SHP77 (cell line): ENCODE measurements at regions not wholly inside any gene's neighbourhood (a gene's known extent, or its start where the extent isn't known, plus 50 kb on each side); places are given as distances from the start of the nearest gene placed in this dataset.

ENCODE experiments used
- DNase-seq, 2 experiments: peaks; one replicate each; lab custom pipeline; 2025; lab: John Stamatoyannopoulos, UW

- no peak for DNase-seq
These were observed 171.0 kb downstream of the TFAP2C start for GRCh38 chr20:56800088-56800487.

GRCh38 chr20:56801971-56802755, 173.1 kb downstream of the TFAP2C start:
- no peak for DNase-seq

- no peak for DNase-seq
These were observed 173.7 kb downstream of the TFAP2C start for GRCh38 chr20:56802805-56803204.

- DNase-seq: no peak
These were observed 176.2 kb downstream of the TFAP2C start for GRCh38 chr20:56805313-56805712.

- DNase-seq: no peak
These were observed 176.9 kb downstream of the TFAP2C start for GRCh38 chr20:56805966-56806365.

- no peak for DNase-seq
These were observed 177.9 kb downstream of the TFAP2C start for GRCh38 chr20:56806952-56807517.

GRCh38 chr20:56808117-56808725, 179.1 kb downstream of the TFAP2C start:
- no peak for DNase-seq

- DNase-seq: no peak
These were observed 179.6 kb downstream of the TFAP2C start for GRCh38 chr20:56808732-56809131.

- DNase-seq: no peak
These were observed 180.6 kb downstream of the TFAP2C start for GRCh38 chr20:56809668-56810067.

- DNase-seq: no peak
These were observed 181.0 kb downstream of the TFAP2C start for GRCh38 chr20:56810141-56810540.

- DNase-seq: no peak
These were observed 186.7 kb downstream of the TFAP2C start for GRCh38 chr20:56815796-56816195.

- no peak for DNase-seq
These were observed 187.2 kb downstream of the TFAP2C start for GRCh38 chr20:56816349-56816748.

- no peak for DNase-seq
These were observed 188.9 kb downstream of the TFAP2C start for GRCh38 chr20:56817780-56818675.

GRCh38 chr20:56820984-56821383, 191.9 kb downstream of the TFAP2C start:
- DNase-seq: no peak

GRCh38 chr20:56826306-56826704, 197.2 kb downstream of the TFAP2C start:
- no peak for DNase-seq

- no peak for DNase-seq
These were observed 197.9 kb downstream of the TFAP2C start for GRCh38 chr20:56826705-56827665.

- DNase-seq: no peak
These were observed 198.7 kb downstream of the TFAP2C start for GRCh38 chr20:56827763-56828162.

GRCh38 chr20:56828402-56828801, 199.3 kb downstream of the TFAP2C start:
- DNase-seq: no peak

- no peak for DNase-seq
These were observed 200.8 kb downstream of the TFAP2C start for GRCh38 chr20:56829788-56830385.

- no peak for DNase-seq
These were observed 202.7 kb downstream of the TFAP2C start for GRCh38 chr20:56831795-56832194.

- DNase-seq: no peak
These were observed 204.3 kb downstream of the TFAP2C start for GRCh38 chr20:56833427-56833826.
